HL-60 (cell line): ENCODE measurements at regions not wholly inside any gene's neighbourhood (a gene's known extent, or its start where the extent isn't known, plus 50 kb on each side); places are given as distances from the start of the nearest gene placed in this dataset.

ENCODE experiments used
- REST ChIP-seq: IDR thresholded peaks from 2 replicates; pipeline ENCODE4 v1.6.1; 2012; ENCODE audit warnings: low read depth; ENCODE audit not compliant: insufficient replicate concordance
- TF ChIP-seq, protein P1 (sequence below): IDR thresholded peaks from one replicate; pipeline ENCODE4 v1.5.1; 2011; ENCODE audit warnings: low read length, control low read depth, inconsistent platforms; ENCODE audit not compliant: insufficient read depth

GRCh38 chr6:6927521-6928361 is 180.0 kb upstream of the RREB1 start:
- TF ChIP-seq, protein P1, sequence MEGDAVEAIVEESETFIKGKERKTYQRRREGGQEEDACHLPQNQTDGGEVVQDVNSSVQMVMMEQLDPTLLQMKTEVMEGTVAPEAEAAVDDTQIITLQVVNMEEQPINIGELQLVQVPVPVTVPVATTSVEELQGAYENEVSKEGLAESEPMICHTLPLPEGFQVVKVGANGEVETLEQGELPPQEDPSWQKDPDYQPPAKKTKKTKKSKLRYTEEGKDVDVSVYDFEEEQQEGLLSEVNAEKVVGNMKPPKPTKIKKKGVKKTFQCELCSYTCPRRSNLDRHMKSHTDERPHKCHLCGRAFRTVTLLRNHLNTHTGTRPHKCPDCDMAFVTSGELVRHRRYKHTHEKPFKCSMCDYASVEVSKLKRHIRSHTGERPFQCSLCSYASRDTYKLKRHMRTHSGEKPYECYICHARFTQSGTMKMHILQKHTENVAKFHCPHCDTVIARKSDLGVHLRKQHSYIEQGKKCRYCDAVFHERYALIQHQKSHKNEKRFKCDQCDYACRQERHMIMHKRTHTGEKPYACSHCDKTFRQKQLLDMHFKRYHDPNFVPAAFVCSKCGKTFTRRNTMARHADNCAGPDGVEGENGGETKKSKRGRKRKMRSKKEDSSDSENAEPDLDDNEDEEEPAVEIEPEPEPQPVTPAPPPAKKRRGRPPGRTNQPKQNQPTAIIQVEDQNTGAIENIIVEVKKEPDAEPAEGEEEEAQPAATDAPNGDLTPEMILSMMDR = peak; percentile 61
- TF ChIP-seq REST = no peak
